OCI-LY7 (cell line): ENCODE measurements at regions not wholly inside any gene's neighbourhood (a gene's known extent, or its start where the extent isn't known, plus 50 kb on each side); places are given as distances from the start of the nearest gene placed in this dataset.

ENCODE experiments used
- CTCF ChIP-seq: fragments of 200-600 bp; sonication (generic); conservative IDR thresholded peaks from 2 replicates; pipeline ENCODE4 v1.5.1; 2014; ENCODE audit warnings: mild to moderate bottlenecking, antibody characterized with exemption, low read length, moderate library complexity, mixed read lengths
- EZH2phosphoT487 ChIP-seq: fragments of 200-600 bp; sonication (generic); IDR thresholded peaks from 2 replicates; pipeline ENCODE4 v1.6.1; 2018; ENCODE audit warnings: low read depth, borderline replicate concordance, mild to moderate bottlenecking, mixed run types, antibody characterized with exemption, low read length, moderate library complexity, mixed read lengths

GRCh38 chr20:50306478-50307423 lies 116.1 kb downstream of the CEBPB start:
- TF ChIP-seq CTCF: no peak
- no peak for TF ChIP-seq EZH2phosphoT487
